ENCODE measurements at regions not wholly inside any gene's neighbourhood (a gene's known extent, or its start where the extent isn't known, plus 50 kb on each side); places are given as distances from the start of the nearest gene placed in this dataset.
A peak's percentile ranks its signal among the peaks of the same experiment; 100 is the strongest.

DNA sequence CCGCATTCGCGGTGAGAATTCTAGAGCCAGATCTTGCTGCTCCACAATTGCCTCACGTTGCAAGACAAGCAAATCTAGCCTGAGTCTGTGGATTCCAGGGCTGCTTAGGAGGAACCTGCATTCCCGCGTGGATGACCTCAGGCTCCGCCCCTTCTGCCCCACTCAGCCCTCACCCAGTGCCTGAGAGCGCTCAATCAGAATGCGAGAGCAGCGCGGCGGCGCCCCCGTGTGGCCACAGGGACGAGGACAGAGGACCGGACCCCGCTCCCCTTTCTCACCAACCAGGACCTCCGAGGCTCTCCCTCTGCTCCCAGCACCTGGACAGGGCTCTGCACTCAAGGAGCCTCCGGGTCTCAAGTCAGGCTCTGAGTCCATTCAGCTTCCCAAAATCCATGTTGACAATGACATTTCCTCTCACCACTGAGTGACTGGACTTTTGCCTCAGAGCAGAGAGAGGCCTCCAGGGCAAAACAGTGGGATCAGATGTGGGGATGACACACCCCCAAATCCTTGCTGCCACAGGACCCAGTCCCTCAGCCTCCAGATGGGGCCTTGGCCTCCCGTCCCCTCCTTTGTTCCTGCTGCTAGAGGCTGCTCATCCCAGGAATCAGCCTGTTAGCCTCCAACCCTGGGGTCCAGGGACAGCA lies 52.0 kb downstream of the RPP21 start:
- peak; percentile 61 for DNase-seq (ENCODE audit: low read depth)

DNA sequence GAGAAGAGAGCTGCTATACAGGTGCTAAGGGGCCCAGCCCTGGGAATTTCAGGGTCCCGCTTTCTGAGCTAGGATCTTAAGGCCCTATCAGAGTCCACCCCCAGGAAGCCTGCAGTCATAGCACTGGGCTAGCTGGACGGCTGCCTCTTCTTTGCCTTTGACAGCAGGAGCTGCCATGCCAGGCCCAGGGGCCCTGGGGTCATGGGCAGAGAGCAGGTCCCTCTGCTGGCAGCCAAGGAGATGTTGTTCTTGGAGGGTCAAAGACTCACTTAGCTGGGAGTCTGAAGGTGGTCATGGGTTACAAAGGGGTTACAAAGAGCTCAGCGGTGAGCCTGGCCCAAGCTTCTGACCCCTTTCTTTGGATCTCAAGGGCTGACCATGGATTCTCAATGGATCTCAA lies 52.7 kb downstream of the RPP21 start:
- DNase-seq (ENCODE audit: low read depth): no peak

DNA sequence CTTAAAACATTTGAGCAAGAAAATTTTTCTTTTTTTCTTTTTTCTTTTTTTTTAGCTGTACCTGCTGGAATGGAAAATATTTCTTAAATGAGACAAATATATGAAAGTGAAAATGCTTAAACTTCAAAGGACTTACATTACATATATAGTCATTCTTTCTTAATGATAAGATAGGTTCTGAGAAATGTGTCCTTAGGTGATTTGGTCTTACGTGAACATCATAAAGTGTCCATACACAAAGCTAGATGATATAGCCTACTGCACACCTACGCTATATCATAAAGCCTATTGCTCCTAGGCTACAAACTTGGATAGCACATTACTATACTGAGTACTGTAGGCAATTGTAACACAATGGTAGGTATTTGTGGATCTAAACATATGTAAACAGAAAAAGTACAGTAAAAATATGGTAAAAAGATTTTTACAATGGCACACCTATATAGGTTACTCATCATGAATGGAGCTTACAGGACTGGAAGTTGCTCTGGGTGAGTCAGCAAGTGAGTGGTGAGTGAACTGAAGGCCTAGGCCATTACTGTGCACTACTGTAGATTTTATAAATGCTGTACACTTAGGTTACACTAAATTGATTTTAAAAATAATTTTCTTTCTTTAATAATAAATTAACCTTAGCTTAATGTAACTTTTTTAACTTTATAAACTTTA lies 54.6 kb downstream of the RPP21 start:
- peak; percentile 16 for DNase-seq (ENCODE audit: low read depth)

DNA sequence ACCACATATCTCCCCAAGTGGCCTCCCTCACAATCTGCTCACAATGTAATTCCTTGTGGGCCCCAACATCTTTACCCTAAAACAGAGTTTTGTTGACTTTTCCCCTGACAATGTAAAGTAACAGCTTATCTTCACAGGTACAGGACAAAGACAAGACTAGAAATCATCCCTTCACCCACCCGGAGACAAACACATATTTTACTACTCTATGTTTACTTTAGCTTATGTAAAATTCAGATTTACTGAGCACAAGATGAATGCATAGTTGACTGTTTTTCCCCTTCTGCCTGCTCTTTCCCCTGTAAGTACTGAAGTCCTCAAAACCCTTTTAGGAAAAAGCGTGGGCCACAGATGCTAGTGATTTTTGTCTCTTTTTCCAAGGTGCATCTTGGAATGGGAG lies 61.0 kb downstream of the RPP21 start:
- no peak for DNase-seq (ENCODE audit: low read depth)

DNA sequence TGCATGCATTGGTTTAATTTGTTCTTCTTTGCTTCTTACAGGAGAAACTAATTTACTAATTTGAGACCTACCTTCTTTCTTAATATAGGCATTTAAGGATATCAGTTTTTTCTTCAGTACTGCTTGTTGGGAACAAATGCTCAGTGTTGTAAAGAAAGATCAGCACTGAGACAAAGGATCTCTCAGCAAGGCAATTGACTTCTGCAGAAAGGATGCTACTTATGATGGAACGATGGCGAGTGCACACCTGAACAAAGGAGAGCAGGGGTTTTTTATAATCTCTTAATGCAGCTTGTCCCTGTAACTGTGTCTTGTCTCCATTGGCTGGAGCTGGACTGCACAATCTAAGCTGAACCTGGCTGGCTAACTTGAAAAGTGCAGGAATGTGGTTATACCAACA lies 64.2 kb downstream of the RPP21 start:
- DNase-seq (ENCODE audit: low read depth): no peak

DNA sequence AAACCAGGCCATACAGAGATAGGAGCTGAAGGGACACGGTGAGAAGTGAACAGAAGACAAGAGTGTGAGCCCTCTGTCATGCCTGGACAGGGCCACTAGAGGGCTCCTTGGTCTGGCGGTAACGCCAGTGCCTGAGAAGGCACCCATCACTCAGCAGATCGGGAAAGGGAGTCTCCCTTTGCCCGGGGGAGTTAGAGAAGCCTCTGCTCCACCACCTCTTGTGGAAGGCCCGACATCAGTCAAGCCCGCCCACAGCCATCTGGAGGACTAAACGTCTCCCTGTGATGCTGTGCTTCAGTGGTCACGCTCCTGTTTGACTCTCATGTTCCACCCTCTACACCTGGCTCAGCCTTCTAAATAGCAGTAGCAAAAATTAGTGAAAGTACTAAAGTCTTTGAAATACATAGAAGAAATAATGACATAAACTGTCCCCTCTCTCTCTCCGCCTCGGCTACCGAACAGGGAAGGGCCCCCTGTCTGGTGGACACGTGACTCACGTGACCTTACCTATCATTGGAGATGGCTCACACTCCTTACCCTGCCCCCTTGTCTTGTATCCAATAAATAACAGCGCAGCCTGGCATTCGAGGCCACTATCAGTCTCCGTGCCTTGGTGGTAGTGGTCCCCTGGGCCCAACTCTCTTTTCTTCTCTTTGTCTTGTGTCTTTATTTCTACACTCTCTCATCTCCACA lies 66.7 kb downstream of the RPP21 start:
- peak; percentile 61 for DNase-seq (ENCODE audit: low read depth)

DNA sequence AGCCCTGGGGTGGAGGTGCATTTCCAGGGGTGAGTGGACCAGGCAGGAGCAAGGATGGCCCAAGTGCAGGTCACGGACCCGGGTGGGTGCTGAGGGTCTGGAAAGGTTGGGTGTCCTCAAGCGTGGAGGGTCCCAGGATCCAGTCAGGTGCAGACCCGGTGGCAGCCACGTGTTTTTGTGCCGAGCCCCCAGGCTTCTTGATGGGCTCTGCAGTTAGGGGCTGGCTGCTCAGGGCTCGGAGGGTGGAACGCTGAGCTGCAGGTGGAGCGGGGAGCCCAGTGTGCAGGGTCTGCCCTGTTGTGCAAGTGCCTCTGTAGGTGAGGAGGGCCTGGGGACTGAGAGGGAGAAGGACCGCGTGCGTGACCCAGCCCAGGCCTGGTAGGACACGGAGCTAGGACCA lies 70.9 kb upstream of the HLA-E start:
- no peak for DNase-seq (ENCODE audit: low read depth)

DNA sequence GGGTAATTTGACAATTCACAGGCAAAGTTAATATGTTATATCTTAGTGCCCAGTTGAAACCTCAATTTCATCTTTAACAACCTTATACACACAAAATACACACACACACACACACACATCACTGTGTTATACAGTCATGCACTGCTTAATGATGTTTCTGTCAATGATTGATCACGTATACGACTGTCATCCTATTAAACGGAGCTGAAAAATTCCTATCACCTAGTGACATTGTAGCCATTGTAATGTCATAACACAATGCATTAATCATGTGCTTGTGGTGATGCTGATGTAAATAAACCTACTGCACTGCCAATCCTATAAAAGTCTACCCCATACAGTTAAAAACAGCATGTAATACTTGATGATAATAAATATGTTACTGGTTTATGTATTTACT lies 64.8 kb upstream of the HLA-E start:
- DNase-seq (ENCODE audit: low read depth): no peak

Data from RPMI7951 (cell line).